ENCODE measurements at regions not wholly inside any gene's neighbourhood (a gene's known extent, or its start where the extent isn't known, plus 50 kb on each side); places are given as distances from the start of the nearest gene placed in this dataset.

DNA sequence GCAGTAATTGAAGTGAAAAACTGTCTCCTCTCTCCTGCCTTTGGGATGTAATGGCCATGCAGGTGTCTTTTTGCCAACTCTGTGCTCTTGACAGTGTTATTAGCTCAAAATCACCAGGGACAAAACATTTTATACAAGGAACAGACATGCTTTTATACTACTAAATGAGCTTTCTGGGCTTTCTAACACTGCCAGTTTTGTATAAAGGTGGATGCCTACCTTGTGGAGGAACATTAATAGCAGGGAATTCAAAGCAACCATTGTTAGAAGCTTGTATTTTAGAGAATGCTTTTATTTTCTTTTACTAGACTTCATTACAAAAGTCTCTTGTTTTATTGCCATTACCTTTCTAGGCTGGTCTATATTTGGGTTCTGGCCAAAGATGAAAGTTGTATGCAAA is 54.7 kb upstream of the ARSJ start:
- TF ChIP-seq, protein P1, sequence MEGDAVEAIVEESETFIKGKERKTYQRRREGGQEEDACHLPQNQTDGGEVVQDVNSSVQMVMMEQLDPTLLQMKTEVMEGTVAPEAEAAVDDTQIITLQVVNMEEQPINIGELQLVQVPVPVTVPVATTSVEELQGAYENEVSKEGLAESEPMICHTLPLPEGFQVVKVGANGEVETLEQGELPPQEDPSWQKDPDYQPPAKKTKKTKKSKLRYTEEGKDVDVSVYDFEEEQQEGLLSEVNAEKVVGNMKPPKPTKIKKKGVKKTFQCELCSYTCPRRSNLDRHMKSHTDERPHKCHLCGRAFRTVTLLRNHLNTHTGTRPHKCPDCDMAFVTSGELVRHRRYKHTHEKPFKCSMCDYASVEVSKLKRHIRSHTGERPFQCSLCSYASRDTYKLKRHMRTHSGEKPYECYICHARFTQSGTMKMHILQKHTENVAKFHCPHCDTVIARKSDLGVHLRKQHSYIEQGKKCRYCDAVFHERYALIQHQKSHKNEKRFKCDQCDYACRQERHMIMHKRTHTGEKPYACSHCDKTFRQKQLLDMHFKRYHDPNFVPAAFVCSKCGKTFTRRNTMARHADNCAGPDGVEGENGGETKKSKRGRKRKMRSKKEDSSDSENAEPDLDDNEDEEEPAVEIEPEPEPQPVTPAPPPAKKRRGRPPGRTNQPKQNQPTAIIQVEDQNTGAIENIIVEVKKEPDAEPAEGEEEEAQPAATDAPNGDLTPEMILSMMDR (conservative IDR thresholded peaks at IDR 0.05): no peak
- TF ChIP-seq EZH2 (IDR thresholded peaks at IDR 0.05; ENCODE audit: low read depth): no peak

Data from PC-9 (cell line).